Endothelial cell (in vitro differentiated cells): ENCODE measurements at regions not wholly inside any gene's neighbourhood (a gene's known extent, or its start where the extent isn't known, plus 50 kb on each side); places are given as distances from the start of the nearest gene placed in this dataset.

Experiments
- DNase-seq: peaks from one replicate; pipeline ENCODE4 v3.0.0; 2021; ENCODE audit warnings: low spot score
- H3K27ac Mint-ChIP-seq: one replicate; pipeline ENCODE4 v1.8.0; 2021; ENCODE audit warnings: mixed read lengths, inconsistent platforms; ENCODE audit not compliant: unreplicated experiment
- H3K27me3 Mint-ChIP-seq: one replicate; pipeline ENCODE4 v1.8.0; 2021; ENCODE audit warnings: mild to moderate bottlenecking, moderate library complexity, mixed read lengths, inconsistent platforms; ENCODE audit not compliant: unreplicated experiment
- H3K36me3 Mint-ChIP-seq: one replicate; pipeline ENCODE4 v1.8.0; 2021; ENCODE audit warnings: mild to moderate bottlenecking, low read depth, mixed read lengths, inconsistent platforms; ENCODE audit not compliant: unreplicated experiment
- H3K4me1 Mint-ChIP-seq: one replicate; pipeline ENCODE4 v1.8.0; 2021; ENCODE audit warnings: mild to moderate bottlenecking, mixed read lengths, inconsistent platforms; ENCODE audit not compliant: unreplicated experiment
- H3K4me3 Mint-ChIP-seq: one replicate; pipeline ENCODE4 v1.8.0; 2021; ENCODE audit warnings: mild to moderate bottlenecking, mixed read lengths, inconsistent platforms; ENCODE audit not compliant: unreplicated experiment
- H3K9me3 Mint-ChIP-seq: one replicate; pipeline ENCODE4 v1.8.0; 2021; ENCODE audit warnings: mixed read lengths, inconsistent platforms; ENCODE audit not compliant: unreplicated experiment
- CTCF ChIP-seq: fragments of 200-600 bp; sonication (generic); IDR thresholded peaks from one replicate; pipeline ENCODE4 v1.5.0; 2021; ENCODE audit warnings: antibody characterized with exemption; ENCODE audit not compliant: unreplicated experiment

DNA sequence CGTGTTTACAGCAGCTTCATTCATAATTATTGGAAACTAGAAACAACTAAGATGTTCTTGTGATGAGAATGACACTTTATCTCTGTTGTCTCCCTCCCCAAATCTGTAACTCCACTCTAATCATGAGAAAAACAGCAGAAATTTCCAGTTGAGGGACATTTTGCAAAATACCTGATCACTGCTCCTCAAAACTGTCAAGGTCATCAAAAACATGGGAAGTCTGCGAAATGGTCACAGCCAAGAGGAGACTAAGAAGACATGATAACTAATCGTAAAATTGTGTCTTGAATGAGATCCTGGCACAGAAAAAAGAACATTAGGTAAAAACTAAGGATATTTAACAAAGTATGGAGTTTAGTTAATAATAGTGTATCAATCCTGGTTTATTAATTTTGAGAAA lies 204.2 kb downstream of the CYLD start:
- no peaks in the 10 kb centered on the region for H3K9me3 Mint-ChIP-seq
- no peak overlapping the region for H3K4me3 Mint-ChIP-seq
- no peak for TF ChIP-seq CTCF
- no peaks in the 10 kb centered on the region for H3K27me3 Mint-ChIP-seq
- H3K36me3 Mint-ChIP-seq, result no peaks in the 10 kb centered on the region
- no peak for DNase-seq
- H3K27ac Mint-ChIP-seq, result no peak overlapping the region
- H3K4me1 Mint-ChIP-seq, result peaks cover 3% of the 10 kb centered on the region

- no peak overlapping the region for H3K4me3 Mint-ChIP-seq
- no peaks in the 10 kb centered on the region for H3K36me3 Mint-ChIP-seq
- H3K4me1 Mint-ChIP-seq, result no peaks in the 10 kb centered on the region
- H3K27ac Mint-ChIP-seq, result no peak overlapping the region
- TF ChIP-seq CTCF, result no peak
- DNase-seq, result no peak
- no peaks in the 10 kb centered on the region for H3K27me3 Mint-ChIP-seq
- H3K9me3 Mint-ChIP-seq, result no peaks in the 10 kb centered on the region
These were observed 203.3 kb downstream of the CYLD start for GRCh38 chr16:50945171-50945570.

DNA sequence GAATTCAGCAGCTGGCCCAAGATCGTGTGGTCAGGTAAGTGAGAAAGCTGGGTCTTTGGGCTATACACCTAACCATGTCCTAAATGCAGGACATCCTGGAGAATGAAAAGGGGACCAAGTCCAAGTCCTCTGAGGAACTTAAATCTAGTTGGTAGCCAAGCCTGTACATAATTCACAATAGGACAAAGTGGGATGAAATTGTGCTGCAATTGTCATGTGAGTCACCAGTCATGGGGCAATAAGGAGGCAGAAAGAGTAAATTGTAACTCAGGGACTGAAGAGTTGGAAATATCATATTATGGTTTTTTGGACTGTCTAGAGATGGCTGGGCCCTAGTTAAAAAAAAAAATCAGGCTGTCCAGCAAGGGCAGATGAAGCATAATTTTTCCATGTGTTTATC lies 202.6 kb downstream of the CYLD start:
- H3K4me1 Mint-ChIP-seq, result no peaks in the 10 kb centered on the region
- H3K36me3 Mint-ChIP-seq, result no peaks in the 10 kb centered on the region
- no peak overlapping the region for H3K27ac Mint-ChIP-seq

DNA sequence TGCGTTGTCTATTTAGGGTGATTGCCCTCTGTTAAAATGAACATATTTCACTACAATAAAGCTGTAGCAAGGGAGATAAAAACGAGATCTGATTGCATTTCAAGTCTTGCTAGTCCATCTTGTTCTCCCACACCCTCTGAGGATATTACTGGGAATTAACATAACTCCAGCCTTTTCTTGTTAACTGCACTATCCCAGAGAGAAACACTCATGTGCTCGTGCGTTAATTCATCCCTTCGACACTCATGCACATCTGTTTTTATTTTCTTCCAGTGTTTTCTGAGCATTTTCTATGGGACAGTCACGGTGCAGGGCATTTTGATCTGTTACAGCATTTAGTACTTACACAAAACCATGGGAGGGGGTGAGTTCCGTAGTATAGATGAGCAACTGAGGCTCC lies 202.1 kb downstream of the CYLD start:
- H3K4me3 Mint-ChIP-seq, result no peak overlapping the region
- no peaks in the 10 kb centered on the region for H3K36me3 Mint-ChIP-seq

More for the DNA sequence above, 202.6 kb downstream of the CYLD start:
- no peaks in the 10 kb centered on the region for H3K9me3 Mint-ChIP-seq
- H3K27me3 Mint-ChIP-seq, result no peaks in the 10 kb centered on the region
- no peak for DNase-seq
- no peak for TF ChIP-seq CTCF
- no peak overlapping the region for H3K4me3 Mint-ChIP-seq

DNA sequence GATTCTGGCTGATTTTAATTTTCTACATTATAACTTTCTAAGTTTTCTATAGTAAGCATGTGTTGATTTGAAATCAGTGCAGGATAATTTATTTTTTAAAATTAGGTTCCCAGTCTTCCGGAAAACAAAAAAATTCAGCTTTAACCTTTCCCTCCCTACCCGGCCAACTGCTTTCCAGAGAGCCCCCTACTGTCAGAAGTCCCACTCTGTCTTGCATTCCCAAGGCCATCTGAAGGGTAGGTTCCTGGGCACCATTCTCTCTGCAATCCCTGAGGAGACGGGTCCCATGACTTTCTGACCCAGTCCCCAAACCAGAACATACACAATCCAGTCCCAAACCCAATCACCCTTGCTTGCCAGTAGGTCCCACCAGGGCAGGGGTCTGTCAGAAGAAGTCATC lies 200.3 kb downstream of the CYLD start:
- H3K27me3 Mint-ChIP-seq, result no peaks in the 10 kb centered on the region
- TF ChIP-seq CTCF, result no peak
- H3K36me3 Mint-ChIP-seq, result no peaks in the 10 kb centered on the region
- H3K9me3 Mint-ChIP-seq, result no peaks in the 10 kb centered on the region
- no peak overlapping the region for H3K4me3 Mint-ChIP-seq
- DNase-seq, result no peak
- no peaks in the 10 kb centered on the region for H3K4me1 Mint-ChIP-seq
- no peak overlapping the region for H3K27ac Mint-ChIP-seq

More for the DNA sequence above, 202.1 kb downstream of the CYLD start:
- Mint-ChIP-seq H3K27me3 (no peaks in the 10 kb centered on the region), H3K27ac (no peak overlapping the region), H3K9me3 (no peaks in the 10 kb centered on the region), H3K4me1 (no peaks in the 10 kb centered on the region)
- no peak for TF ChIP-seq CTCF
- DNase-seq, result no peak
